Retinal pigment epithelial cell (primary cell): ENCODE measurements at regions not wholly inside any gene's neighbourhood (a gene's known extent, or its start where the extent isn't known, plus 50 kb on each side); places are given as distances from the start of the nearest gene placed in this dataset.

Source experiments
- DNase-seq: peaks from one replicate; pipeline ENCODE4 v3.0.0-alpha.2; 2010; ENCODE audit warnings: low read depth
- H3K4me3 ChIP-seq: 2 replicates; pipeline ENCODE4 v1.5.1; 2011; ENCODE audit warnings: mild to moderate bottlenecking, low read length, control low read depth, moderate library complexity
- TF ChIP-seq, protein P1 (sequence below): conservative IDR thresholded peaks from 2 replicates; pipeline ENCODE4 v1.5.1; 2011; ENCODE audit warnings: low read depth, low read length, control low read depth, inconsistent platforms

DNA sequence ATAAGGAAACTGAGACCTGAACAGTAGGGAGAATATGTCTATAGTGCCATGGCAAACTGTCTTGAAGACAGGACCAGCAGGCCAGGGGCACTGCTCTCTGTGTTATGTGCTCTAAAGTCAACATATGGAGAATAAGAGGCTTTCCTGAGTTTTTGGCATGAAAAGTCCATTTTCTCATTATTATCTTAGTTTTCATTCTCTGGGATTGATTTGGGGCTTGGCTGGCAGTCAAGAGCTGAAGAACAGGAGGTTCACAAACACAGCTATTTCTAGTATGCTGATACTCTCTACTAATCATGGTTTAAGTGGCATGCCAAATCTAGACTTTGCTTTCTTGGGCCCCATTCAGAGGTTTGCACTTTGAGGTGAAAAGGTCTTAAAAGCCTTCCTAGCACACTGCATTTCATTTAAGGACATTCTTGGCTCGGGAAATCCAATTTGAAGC, 404.4 kb downstream of the ZNF608 start:
- H3K4me3 ChIP-seq, result no peak overlapping the region
- TF ChIP-seq, protein P1, sequence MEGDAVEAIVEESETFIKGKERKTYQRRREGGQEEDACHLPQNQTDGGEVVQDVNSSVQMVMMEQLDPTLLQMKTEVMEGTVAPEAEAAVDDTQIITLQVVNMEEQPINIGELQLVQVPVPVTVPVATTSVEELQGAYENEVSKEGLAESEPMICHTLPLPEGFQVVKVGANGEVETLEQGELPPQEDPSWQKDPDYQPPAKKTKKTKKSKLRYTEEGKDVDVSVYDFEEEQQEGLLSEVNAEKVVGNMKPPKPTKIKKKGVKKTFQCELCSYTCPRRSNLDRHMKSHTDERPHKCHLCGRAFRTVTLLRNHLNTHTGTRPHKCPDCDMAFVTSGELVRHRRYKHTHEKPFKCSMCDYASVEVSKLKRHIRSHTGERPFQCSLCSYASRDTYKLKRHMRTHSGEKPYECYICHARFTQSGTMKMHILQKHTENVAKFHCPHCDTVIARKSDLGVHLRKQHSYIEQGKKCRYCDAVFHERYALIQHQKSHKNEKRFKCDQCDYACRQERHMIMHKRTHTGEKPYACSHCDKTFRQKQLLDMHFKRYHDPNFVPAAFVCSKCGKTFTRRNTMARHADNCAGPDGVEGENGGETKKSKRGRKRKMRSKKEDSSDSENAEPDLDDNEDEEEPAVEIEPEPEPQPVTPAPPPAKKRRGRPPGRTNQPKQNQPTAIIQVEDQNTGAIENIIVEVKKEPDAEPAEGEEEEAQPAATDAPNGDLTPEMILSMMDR, result no peak
- DNase-seq, result peak; percentile 98

GRCh38 chr5:124341066-124341858, 405.2 kb downstream of the ZNF608 start:
- TF ChIP-seq, protein P1, result no peak
- DNase-seq, result no peak
- no peak overlapping the region for H3K4me3 ChIP-seq

DNA sequence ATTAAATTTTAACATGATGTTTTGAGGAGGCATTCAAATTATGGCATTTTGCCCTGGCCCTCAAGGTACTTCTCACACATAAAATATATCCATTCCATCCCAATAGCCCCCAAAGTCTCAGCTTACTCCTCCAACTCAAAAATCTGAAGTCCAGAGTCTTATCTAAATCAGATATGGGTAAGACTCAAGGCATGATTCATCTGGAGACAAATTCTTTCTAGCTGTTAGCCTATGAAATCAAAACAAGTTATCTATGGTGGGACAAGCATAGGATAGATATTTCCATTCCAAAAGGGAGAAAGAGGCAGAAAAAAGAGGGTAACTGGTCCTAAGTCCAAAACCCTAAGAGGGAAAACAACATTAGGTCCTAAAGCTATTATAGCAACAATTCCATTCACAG, 408.4 kb downstream of the ZNF608 start:
- TF ChIP-seq, protein P1, result no peak
- DNase-seq, result no peak
- no peak overlapping the region for H3K4me3 ChIP-seq

GRCh38 chr5:124333298-124333979, 413.0 kb downstream of the ZNF608 start:
- TF ChIP-seq, protein P1, result no peak
- no peak for DNase-seq
- H3K4me3 ChIP-seq, result no peak overlapping the region

- TF ChIP-seq, protein P1, result no peak
- DNase-seq, result no peak
Observed at GRCh38 chr5:124332273-124332672, 414.2 kb downstream of the ZNF608 start.

DNA sequence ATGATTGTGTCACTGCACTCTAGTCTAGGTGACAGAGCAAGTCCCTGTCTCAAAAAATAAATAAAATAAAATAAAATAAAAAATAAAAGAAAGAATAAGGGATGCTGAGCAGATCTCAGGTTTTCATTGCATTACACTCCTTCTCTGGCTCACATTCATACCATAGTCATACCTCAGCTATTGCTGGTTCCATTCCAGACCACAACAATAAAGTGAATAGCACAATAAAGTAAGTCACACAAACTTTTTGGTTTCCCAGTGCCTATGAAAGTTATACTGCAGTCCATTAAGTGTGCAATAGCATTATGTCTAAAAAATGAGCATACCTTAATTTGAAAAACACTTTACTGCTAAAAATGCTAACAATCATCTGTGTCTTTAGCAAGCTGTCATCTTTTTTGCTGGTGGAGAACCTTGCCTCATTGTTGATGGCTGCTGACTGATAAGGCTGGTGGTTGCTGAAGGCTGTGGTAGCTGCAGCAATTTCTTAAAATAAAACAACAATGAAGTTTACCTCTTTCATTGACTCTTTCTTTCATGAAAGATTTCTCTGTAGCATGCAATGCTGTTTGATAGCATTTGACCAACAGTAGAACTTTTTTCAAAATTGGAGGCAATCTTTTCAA, 415.7 kb downstream of the ZNF608 start:
- DNase-seq, result no peak
- TF ChIP-seq, protein P1, result no peak

More at GRCh38 chr5:124332273-124332672, 414.2 kb downstream of the ZNF608 start:
- H3K4me3 ChIP-seq, result no peak overlapping the region

More for the DNA sequence above, 415.7 kb downstream of the ZNF608 start:
- H3K4me3 ChIP-seq, result no peak overlapping the region
